ENCODE measurements at regions not wholly inside any gene's neighbourhood (a gene's known extent, or its start where the extent isn't known, plus 50 kb on each side); places are given as distances from the start of the nearest gene placed in this dataset.
"Not testable (repeated sequence)": the region's sequence is repeated elsewhere in the genome, so short reads cannot be mapped to it uniquely, and the experiment has no call there.

GRCh38 chr13:67390462-67391086, 160.4 kb upstream of the PCDH9 start:
- TF ChIP-seq CTCF (IDR thresholded peaks at IDR 0.05; ENCODE audit: insufficient read depth, low read length, severe bottlenecking) = no peak
- DNase-seq (ENCODE audit: low read depth) (no peak), FAIRE-seq (no peak)

GRCh38 chr13:67389171-67389570, 159.0 kb upstream of the PCDH9 start:
- FAIRE-seq = no peak

More at GRCh38 chr13:67390462-67391086, 160.4 kb upstream of the PCDH9 start:
- H3K4me3 ChIP-seq (ENCODE audit: low read depth, low read length) = no peak overlapping the region
- no peaks in the 10 kb centered on the region for H3K36me3 ChIP-seq (ENCODE audit: control insufficient read depth, insufficient read depth, low read length)
- H3K27me3 ChIP-seq (ENCODE audit: control insufficient read depth, insufficient read depth, low read length) = no peaks in the 10 kb centered on the region

GRCh38 chr13:67383109-67383757, 153.1 kb upstream of the PCDH9 start:
- FAIRE-seq = not testable (repeated sequence)

More at GRCh38 chr13:67389171-67389570, 159.0 kb upstream of the PCDH9 start:
- Histone ChIP-seq H3K27me3 (ENCODE audit: control insufficient read depth, insufficient read depth, low read length) (no peaks in the 10 kb centered on the region), H3K4me3 (ENCODE audit: low read depth, low read length) (no peak overlapping the region), H3K36me3 (ENCODE audit: control insufficient read depth, insufficient read depth, low read length) (no peaks in the 10 kb centered on the region)
- DNase-seq (ENCODE audit: low read depth) = no peak
- TF ChIP-seq CTCF (IDR thresholded peaks at IDR 0.05; ENCODE audit: insufficient read depth, low read length, severe bottlenecking) = no peak

GRCh38 chr13:67377919-67378318, 147.8 kb upstream of the PCDH9 start:
- TF ChIP-seq CTCF (IDR thresholded peaks at IDR 0.05; ENCODE audit: insufficient read depth, low read length, severe bottlenecking) = no peak
- FAIRE-seq = no peak
- DNase-seq (ENCODE audit: low read depth) = no peak
- Histone ChIP-seq H3K27me3 (ENCODE audit: control insufficient read depth, insufficient read depth, low read length) (no peaks in the 10 kb centered on the region), H3K4me3 (ENCODE audit: low read depth, low read length) (no peak overlapping the region), H3K36me3 (ENCODE audit: control insufficient read depth, insufficient read depth, low read length) (no peaks in the 10 kb centered on the region)

More at GRCh38 chr13:67383109-67383757, 153.1 kb upstream of the PCDH9 start:
- H3K4me3 ChIP-seq (ENCODE audit: low read depth, low read length); H3K27me3 ChIP-seq (ENCODE audit: control insufficient read depth, insufficient read depth, low read length); DNase-seq (ENCODE audit: low read depth); H3K36me3 ChIP-seq (ENCODE audit: control insufficient read depth, insufficient read depth, low read length): not testable (repeated sequence)

- no peak for DNase-seq (ENCODE audit: low read depth)
- FAIRE-seq = no peak
- Histone ChIP-seq H3K36me3 (ENCODE audit: control insufficient read depth, insufficient read depth, low read length) (no peaks in the 10 kb centered on the region), H3K4me3 (ENCODE audit: low read depth, low read length) (no peak overlapping the region), H3K27me3 (ENCODE audit: control insufficient read depth, insufficient read depth, low read length) (no peaks in the 10 kb centered on the region)
- TF ChIP-seq CTCF (IDR thresholded peaks at IDR 0.05; ENCODE audit: insufficient read depth, low read length, severe bottlenecking) = no peak
These were observed 144.3 kb upstream of the PCDH9 start for GRCh38 chr13:67374391-67374790.

- no peak for DNase-seq (ENCODE audit: low read depth)
- TF ChIP-seq CTCF (IDR thresholded peaks at IDR 0.05; ENCODE audit: insufficient read depth, low read length, severe bottlenecking) = no peak
- FAIRE-seq = no peak
- H3K4me3 ChIP-seq (ENCODE audit: low read depth, low read length) = no peak overlapping the region
- no peaks in the 10 kb centered on the region for H3K27me3 ChIP-seq (ENCODE audit: control insufficient read depth, insufficient read depth, low read length)
- H3K36me3 ChIP-seq (ENCODE audit: control insufficient read depth, insufficient read depth, low read length) = no peaks in the 10 kb centered on the region
These were observed 142.8 kb upstream of the PCDH9 start for GRCh38 chr13:67372868-67373464.
